GM18870 (cell line): ENCODE measurements at regions not wholly inside any gene's neighbourhood (a gene's known extent, or its start where the extent isn't known, plus 50 kb on each side); places are given as distances from the start of the nearest gene placed in this dataset.

ENCODE experiments used
- ATAC-seq: cut with Tn5 transposase; IDR thresholded peaks from one replicate; pipeline ENCODE4 v1.9.1; 2021; ENCODE audit warnings: moderate library complexity; ENCODE audit not compliant: unreplicated experiment

DNA sequence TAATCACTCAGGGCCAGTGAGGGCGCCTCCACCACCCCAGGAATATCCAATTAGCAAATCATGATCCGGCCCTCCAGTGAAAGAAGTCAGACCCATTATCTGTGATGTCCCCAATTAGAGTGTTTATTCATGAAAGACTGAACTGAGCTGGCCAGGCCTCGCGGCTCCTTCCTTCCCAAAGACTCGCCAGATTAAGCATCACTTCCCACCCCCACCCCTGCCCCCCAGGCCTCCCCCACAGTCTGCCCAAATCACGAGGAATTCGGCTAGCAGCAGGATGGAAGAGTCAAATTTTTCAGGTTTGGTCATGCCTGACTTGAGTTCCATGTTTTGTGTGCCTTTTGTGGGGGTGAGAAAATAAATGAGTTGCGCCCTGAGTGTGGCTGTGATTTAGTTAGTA lies 298.4 kb upstream of the SALL1 start:
- ATAC-seq: no peak

DNA sequence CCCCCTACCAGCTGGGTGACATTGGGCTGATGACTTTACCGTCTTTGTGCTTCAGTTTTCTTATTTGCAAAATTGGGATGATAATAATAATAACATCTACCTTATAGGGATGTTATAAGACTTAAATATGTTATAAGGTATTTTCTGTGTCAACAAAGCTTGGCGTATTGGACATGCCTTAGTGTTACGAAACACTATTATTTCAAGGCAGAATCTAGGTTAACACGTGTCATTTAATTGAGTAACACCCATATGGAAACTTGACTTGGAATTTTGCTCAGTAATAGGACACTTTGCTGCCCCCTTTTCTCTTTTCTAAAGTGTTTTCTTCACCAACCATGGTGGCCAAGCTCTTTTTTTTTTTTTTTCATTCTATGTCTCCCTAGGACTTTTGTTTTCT lies 294.2 kb upstream of the SALL1 start:
- ATAC-seq: no peak

DNA sequence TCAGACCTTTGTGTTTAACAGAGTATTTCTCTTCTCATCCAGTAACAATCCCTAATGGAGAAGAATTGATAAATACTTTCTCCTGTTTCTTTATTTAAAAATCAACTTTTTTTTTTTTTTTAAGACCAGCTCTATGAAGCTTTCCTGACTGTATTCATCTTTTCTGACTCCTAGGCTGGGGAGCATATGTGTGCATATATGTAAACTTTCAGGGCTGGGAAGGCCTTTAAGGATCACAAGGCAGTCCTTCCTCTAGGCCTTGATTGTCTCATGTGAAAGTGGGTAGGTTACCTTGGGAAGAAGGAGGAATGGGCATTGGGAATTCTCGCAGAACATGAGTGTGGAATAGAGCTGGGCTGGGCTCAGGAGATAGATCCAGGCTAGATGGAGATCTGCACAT lies 292.9 kb upstream of the SALL1 start:
- ATAC-seq: no peak

DNA sequence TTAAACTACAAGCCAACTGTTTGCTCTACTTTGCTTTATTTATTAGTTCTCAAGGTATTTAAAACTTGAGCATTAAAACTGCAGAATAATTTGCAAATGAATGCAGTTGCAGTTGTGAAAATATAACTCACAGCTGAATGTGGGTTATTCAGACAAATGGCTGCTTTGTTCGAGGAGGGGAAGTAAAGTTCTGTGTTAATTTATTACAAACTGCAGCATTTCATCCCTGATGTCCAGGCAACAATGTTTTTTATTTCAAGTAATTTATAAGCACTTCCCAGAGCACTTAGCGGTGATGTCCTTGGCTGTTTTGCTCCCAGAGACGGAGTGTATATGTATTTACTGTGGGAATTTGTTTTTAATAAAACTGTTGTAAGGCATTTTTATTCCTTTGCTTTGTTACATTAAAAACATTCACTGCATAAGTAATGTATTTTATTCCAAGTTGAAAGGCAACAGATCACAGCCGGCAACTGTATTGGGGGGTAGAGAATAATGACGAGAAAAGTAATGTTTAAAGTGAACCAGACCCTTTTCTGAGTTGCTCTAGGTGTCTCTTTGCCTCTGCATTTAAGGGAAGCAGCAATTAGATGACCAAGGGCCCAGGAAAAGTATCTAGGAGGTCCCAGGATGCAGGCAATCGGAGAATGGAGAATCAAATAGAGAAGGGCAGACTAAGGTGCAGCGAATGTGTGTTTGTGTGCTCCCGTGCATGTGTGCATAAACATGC lies 291.2 kb upstream of the SALL1 start:
- ATAC-seq: no peak

DNA sequence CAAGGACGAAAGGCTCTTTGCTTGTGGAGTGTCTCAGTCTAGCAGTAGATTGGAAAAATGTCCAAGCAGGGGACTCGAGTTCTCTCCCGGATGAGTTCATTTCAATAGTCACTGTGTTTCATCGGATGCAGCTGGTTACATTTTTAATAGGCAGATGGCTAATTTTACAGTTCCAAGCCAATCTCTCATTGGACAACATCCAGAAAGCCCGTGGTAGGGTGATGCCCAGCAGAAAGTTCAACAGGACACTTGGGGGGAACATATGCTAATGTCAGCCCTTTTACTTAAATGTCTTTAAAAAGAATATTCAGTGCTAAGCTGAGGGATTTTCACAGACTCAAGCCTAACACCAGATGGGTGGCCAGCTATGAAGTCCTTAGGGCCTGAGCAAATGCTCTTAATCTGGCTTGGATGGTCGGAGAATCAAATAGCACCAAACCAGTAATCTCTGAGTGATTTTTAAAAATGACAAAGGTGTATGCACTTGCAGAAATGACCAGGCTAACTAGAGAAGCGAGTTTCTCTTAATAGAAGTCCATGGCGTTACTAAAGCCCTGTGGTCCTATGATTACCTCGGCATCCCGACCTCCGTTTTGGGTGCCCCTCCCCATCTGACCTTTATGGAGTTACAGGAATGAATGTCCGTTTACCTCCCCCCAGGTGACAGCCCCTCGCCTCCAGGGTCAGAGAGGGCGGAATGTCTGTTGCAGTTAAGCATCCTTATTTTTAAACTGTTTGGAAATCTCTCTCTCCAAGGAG lies 289.2 kb upstream of the SALL1 start:
- no peak for ATAC-seq

DNA sequence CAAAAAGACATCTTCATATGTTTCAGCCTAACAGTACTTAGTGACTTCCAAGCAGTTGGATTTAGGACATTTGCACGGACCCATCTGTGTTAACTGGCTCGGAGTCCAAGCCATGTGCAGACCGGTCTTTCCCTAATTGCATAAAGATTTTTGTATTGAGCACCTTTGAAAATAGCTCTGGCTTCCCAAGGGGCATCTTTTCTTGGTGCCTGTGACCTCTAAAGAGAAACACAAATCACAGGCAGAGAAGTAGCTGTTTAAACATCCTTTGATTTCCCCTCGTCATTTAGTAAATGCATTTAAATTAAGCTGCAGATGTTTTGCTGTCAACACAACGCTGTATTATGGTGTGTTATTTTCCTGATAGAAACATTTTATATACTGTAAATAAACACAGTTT lies 288.2 kb upstream of the SALL1 start:
- ATAC-seq: no peak

DNA sequence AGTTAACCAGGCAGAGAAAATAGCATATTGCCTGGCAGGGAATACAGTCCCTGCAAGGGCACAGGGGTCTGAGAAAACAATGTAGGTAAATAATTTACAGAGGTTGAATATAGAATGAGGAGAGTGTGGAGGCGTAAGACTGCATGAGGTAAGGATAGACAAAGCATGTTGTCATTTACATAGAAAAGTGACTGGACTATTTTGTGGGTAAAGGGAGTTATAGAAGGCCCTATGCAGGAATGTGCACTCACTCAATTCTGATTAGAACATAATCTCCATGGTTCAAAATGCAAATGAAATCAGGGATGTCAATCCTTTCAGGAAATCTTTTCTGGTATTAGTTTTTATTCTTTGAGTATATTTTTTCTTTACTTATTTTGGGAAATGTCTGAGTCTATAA lies 285.7 kb upstream of the SALL1 start:
- no peak for ATAC-seq

DNA sequence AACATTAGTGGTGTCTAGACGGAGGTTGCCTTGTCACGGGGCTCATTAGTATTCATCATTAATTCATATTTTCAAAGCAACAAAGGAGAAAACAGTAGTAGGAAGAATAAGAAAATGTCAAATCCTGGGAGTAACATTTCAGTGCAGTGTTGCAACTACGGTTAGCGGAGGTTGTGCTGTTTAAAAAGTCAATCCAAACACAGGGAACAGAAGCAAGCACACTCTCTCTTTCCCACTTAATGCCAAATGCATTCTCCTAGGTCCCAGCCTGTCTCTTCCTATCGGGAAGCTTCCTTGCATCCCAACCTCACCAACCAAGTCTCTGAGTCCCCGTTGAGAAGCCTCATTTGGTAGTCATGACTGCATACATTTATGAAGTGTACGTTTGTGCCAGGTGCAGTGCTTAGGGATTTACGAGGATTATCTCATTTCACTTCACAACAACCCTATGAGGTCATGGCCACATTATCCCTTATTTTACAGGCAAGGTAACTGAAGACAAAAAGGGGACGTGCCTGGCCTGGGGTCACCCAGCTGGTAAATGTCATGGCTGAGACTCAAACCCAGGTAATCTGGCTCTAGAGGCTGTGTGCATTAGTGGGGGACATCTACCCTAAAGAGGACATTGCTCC lies 283.6 kb upstream of the SALL1 start:
- ATAC-seq: no peak

DNA sequence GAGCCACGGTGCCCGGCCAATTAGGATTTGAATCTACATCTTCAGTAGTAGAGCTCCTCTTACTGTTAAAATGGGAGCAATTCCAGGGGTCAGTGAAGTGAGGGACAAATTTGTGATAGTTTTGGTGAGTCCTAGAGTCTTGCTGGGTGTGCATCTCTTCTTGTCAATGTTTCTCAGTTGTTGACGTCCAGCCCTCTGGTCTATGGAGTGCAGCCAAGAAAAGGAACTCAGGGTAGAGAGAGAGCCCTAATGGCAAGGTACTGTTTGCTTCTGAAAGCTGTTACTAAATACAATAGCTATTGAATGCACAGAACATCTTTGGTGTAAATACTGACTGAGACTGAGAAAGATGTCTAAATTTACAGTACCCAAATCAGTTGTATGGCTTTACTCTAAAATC lies 282.5 kb upstream of the SALL1 start:
- ATAC-seq: no peak

DNA sequence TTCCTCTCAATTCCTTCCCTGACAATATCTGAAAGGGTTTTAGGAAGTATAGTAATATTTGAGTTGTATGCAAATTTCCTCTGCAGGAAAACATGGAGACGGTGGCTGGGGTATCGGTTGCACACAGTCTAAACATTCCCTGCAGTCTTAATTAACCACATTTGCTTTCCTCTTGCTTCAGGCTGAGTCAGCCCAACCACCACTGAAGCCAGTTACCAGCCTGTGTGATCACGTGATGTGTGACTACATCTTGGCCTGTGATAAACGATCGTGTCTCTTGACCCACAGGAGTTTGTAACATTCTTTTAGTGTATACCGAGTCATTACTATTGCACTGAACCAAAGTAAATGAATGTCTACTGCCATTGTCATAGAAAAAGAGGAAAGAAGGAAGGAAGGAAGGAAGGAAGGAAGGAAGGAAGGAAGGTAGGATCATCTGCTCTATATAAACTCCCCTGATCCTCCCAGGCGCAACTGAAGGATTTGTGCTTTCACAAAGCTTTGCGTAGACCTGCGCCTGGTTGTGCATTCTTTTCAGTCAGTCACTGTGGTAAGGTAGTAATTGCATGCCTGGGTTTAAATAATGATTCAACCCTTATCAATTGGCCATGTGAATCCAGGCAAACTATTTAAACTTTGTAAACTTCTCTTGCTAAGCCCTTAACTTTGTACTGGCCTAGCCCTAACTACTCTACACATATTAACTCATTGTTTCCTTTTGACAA lies 280.6 kb upstream of the SALL1 start:
- ATAC-seq: no peak

DNA sequence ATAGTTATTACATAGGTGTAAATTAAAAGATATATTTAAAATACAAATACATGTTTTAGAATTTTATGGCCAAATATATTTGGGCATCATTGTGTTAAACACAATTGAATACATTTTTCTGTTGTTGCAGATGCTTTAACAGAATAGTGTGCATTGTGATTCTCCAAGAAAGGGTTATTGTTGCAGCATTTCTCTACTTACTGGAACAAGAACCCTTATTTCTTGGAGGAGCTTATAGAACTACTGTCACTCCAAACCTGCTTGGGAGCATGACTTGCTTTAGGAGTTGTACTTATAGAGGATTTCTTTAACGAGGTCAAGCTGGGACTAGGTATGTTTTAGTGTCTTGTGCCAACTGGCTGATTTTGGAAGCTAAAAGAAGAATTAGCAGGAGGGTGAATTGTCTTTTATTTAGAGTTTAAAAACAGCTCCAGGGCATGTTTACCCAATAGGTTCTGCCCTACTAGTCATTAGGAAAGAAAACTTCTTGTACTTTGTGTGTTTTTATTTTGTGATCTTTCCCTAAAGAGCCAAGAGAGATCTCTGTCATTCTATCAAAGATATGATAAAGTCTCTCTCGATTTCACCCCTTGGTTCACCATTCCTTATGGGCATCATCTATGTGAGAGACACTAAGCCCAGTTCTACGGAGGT lies 279.8 kb upstream of the SALL1 start:
- no peak for ATAC-seq

DNA sequence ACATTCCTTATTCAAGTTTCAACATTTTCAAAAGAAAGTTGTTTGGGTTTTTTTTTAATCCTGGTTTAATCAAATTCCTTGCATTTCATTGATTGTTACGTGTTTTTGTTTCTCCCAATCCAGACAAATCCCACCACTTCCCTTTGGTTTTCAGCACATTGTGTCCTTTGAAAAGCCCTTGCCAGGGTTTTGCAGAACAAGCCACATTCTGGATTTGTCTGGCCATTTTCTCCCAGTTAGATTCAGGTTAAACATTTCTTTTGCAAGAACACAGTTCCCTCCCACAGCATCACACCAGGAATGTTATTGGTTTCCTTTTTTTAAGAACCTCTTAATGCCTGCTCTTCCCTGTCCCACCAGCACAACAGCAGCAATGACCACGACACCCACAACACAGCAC lies 278.0 kb upstream of the SALL1 start:
- no peak for ATAC-seq

DNA sequence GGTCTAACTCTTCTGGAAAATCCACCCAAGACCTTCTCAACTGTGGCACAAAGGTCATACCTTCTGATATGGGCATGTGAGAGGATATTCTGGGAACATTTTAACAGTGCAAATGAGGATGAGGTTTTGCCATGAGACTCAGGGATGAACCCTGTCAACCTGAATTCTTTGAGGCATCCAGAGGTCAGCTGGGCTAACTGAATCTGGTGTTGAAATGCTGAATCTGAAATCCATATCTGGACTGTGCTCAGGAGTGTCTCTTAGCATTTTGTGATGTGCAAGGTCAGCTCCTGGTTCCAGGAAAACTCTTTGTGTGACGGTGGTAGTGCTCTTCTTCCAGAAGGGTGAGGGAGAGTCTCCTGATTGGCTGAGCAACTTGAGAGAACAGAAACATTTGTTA lies 276.0 kb upstream of the SALL1 start:
- no peak for ATAC-seq

DNA sequence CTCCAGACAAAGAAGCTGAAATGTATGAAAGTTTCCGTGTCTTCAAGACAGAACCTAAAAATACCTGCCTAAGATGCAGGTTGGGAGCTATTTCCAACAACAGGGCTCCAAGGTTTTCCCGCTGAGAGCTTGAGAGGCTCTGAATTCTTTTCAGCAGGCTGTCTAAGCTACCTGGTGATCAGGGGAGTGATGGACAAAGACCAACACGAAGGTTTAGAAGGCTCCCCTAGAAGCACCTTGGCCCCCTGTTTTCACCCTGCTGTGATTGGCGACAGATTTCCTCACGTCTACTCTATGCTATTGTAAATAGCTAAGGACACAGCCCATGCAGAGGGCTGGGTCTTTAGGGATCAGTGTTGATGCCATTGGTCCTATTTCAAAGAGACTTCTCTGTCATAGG lies 275.2 kb upstream of the SALL1 start:
- ATAC-seq: no peak

DNA sequence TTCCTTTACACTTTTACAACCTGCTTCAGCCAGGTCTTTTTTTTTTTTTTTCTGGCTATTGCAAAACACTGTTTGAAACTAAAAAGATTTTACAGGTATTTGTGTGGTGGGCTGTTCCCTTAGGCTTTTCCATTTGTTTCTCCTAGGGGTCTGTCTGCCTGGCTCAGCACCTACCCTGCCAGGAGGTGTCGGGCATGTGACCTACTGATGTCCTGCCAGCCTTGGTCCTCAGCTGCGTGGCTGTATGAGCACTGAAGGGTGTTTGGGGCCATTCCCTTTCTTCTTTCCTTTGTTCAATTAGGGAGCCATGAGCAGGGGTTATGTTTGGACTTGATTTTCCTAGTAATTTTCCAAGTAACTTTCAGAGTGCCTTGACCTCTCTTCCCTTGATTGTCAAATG lies 269.2 kb upstream of the SALL1 start:
- ATAC-seq: no peak

DNA sequence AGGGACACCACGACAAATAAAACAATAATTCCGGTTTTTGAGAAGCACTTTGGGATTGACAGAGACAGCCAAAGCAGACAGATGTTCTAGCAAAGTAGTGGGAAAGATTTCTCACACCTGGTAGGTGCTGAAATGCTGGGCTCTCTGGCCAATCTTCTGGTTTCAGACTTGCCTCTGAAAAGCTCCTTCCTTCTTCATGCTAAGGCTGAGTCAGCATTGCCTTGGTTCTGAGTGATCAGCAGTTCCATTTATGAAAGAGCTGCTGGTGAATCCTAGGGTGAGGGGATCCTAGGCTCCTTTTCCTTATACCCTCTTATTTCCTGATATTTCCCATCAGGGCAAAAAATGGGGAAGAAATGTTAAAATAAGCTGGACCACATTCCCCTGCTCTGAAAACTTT lies 268.7 kb upstream of the SALL1 start:
- no peak for ATAC-seq

DNA sequence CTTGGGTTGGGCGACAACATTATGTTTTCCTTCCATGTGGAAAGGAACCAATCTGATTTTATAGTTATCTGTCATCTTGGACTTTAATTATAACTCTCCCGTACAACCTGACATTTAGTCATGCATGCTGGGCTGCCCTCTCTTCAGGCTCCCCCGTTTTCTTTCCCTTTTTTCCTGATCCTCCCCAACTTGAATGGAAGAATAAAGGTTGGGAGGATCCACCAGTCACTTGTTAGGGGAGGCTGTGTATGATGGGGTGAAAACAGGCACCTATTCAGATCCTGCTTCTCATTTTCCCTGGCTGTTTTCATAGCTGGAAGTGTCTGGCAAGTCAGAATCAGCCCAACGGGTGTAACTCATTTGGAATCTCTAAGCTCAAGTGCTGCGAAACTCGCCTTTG lies 267.2 kb upstream of the SALL1 start:
- ATAC-seq: no peak

DNA sequence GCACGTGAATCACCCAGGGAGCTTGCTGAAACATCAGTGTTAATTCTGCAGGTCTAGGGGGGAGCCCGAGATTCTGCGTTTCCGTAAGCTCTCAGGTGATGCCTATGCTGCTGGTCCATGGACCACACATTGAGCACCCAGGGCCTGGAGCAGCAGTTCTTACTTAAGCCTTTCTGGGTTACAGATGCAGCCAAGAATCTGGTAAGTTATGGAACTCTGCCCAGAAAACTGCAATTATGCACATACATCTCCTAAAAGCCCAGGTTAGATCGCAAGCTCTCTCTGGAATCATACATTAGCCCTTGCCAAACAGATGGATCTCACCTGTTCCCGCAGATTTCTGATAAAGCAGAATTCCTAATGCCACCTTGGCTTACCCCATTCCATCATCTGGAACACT lies 265.9 kb upstream of the SALL1 start:
- no peak for ATAC-seq

DNA sequence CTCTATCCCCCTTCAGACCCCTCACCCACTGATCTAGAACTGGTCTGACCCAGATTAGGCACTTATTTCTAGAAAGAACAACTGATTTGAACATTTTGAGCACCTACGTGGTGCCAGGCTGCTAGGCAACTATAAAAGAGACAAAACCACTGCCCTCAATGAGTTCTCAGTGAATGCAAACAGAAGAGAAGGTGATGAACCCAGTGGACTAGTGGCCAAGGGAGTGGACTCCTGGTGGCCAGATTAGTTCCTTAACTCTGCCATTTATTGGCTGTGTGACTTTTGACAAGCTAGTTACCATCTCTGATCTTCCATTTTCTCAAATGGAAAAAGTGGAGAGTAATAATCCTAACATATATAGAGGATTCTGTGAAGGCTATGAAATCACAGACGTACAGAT lies 259.1 kb upstream of the SALL1 start:
- no peak for ATAC-seq

DNA sequence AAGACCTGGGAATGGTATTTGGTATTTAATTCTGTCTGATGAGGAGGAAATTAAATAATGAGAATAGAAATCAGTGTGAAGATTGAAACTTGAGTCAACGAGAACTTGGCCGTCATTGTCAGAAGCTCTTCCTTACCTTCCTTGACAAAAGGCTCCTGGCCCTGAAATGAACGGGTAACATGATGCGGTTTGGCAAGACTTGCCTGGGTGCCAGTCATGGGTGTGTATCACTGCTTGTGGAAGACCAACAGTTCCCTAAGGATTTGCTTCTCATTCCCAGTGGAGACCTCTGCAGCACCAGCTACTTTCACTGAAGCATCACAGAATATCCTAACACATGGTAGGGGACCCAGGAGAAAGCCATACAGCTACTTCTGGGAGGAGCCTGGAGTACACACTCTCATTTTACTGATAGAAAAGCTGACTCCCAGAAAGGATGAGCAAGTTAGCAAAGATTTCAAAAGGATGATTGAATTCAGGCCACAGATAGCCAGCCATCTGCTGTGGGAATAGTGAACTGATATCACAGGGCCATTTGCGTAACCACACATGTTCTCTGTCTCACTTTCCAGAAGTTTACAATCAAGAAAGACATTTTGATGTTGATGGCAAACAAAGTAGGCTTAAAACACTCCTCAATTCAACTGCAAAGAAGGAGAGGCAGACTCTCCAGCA lies 258.1 kb upstream of the SALL1 start:
- ATAC-seq: no peak

DNA sequence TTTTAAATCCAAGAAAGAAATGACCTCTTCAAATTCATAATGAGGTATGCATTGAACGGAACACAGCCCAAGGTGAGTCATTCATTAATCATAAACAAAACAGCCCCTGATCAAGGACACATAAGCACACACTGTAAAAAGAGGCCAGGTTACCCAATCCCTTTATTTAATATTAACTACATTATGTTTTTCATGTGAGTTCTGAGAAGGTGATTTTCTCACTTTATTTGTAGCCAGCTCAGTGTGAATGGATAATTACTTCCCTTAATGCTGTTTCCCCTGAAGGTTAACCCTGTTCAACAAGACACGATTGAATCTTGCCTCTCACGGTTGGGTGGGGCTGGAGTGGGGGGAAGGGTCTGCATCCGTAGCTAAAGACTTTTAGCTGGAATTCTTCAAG lies 257.3 kb upstream of the SALL1 start:
- peak; percentile 63 for ATAC-seq
